ENCODE measurements at regions not wholly inside any gene's neighbourhood (a gene's known extent, or its start where the extent isn't known, plus 50 kb on each side); places are given as distances from the start of the nearest gene placed in this dataset.

DNA sequence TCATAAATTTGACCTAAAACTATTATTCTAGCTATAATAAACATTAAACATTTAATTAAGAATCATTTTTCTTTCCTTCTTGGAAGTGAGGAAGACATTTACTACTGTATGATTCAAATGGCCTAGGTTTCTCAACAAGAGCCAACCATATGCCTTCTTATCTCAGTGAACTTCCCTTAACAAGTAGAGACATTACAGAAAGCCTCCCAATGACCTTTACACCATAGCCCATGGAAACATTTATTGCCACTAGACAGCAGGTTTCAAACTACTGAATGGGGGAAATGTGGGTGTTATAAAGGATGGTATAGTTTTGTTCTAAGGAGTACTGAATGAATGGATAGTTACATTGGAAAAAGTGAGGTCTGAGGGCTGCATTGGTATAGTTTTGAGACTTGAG lies 349.4 kb upstream of the SPRED2 start:
- TF ChIP-seq CTCF (IDR thresholded peaks at IDR 0.05) (no peak), POLR2A (IDR thresholded peaks at IDR 0.05) (no peak)

Data from Peyer's patch (tissue), 4 donors.